NCI-H187 (cell line): ENCODE measurements at regions not wholly inside any gene's neighbourhood (a gene's known extent, or its start where the extent isn't known, plus 50 kb on each side); places are given as distances from the start of the nearest gene placed in this dataset.

Experiments
- DNase-seq, 2 experiments: peaks; one replicate each; lab custom pipeline; 2025; lab: John Stamatoyannopoulos, UW

- no peak for DNase-seq
These were observed 119.0 kb downstream of the SUCNR1 start for GRCh38 chr3:151992326-151993041.

DNA sequence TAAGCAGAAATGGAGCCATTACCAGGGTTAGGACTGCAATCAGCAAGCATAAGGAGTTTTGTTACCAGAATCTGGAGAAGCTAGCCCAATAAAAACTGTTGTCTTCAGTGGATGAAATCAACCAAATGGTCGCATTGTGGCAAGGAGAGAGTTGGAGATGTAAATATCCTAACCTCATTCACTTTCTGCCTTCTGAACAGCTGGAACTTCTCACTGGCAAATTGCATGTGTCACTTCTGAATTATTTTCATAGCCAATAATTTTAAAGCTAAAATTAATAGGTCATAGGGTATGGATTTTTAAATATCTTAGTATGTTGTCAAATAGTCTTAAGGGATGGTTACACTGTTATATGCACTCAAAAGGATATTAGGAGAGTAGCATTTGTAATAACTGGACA is 121.6 kb downstream of the SUCNR1 start:
- no peak for DNase-seq

- DNase-seq, result no peak
These were observed 125.3 kb downstream of the SUCNR1 start for GRCh38 chr3:151998744-151999143.

GRCh38 chr3:151999936-152000335 is 126.5 kb downstream of the SUCNR1 start:
- no peak for DNase-seq

GRCh38 chr3:152011812-152012735 is 138.6 kb downstream of the SUCNR1 start:
- no peak for DNase-seq

DNA sequence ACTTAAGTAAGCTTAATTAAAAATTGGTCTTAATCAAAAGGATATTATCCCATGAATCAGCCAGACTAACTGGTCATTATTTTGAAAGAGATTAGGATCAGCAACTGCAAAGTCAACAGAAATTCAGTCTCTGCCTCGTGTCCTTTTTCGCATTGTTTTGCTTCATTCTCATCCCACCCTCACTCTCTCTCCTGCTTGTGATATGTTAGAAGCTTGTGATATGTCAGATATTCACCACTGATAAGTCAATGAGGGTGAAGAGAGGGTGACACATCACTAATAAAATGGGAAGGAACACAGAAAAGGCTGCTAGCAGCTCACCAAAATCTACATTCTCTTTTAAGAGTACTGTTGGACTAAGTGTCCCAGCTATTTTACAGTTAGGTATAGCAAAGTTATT is 146.1 kb downstream of the SUCNR1 start:
- DNase-seq, result no peak

DNA sequence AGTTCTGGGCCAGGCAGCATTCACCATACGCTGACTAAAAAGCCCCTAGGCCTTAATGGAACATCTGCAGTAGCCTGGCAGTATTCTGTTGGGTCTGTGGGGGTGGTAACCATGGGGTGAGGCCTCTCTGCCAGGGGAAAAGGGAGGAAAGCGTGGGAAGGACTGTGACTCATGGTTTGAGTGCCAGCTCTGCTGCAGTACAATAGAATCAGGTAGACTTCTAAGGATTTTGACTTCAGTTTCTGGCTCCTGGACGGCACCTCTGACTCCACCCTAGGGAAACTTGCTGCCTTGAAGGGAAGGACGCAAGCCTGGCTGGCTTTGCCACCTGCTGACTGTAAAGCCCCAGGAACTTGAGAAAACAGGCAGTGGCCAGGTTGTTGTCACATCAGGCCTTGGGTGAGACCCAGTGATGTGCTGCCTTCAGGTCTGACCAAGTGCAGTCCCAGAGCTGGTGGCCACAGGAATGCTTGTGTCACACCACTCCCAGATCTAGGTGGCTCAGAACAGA is 148.6 kb downstream of the SUCNR1 start:
- DNase-seq, result no peak

DNA sequence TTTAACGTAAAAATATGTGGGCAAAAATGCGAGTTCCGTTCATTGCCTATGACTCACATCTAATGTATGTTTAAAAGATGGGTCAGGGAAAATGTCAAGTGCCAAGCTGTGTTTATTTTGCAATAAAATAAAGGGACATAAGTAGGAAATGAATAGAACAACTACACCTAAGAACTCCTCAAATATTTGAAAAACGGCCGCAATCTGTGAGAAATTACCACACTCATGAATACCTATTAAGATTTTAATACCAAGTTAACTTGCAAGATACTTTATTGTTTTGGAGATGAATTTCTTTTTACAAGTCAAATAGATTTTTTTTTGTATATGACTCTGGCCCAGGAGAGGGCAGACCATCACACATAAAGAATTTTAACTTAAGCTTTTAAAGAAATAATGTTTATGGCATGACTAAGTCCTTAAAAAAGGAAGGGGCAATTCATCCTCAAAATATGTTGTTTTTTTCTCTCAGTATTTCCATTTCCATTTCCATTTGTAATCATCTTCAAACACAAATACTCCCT is 152.7 kb downstream of the SUCNR1 start:
- no peak for DNase-seq

DNA sequence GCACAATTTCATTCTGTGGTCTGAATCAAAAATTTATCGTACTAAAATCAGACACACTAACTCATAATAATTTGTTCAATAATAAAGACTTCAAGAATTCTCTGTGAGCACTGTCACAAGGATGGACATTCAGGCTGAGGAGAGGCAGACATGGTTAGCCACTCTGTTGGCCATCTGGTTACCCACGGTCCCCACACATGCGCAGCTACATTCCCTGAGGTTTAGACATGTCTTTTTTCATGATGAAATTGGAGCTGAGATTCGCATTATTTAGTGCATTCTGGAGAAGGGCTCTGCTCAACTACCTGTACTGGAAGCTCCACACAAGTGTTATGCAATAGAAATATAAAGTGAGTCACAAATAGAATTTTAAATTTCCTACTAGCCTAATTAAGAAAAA is 156.9 kb downstream of the SUCNR1 start:
- no peak for DNase-seq

- DNase-seq, result no peak
These were observed 157.9 kb downstream of the SUCNR1 start for GRCh38 chr3:152031321-152031720.

GRCh38 chr3:152037297-152037696 is 163.9 kb downstream of the SUCNR1 start:
- no peak for DNase-seq

DNA sequence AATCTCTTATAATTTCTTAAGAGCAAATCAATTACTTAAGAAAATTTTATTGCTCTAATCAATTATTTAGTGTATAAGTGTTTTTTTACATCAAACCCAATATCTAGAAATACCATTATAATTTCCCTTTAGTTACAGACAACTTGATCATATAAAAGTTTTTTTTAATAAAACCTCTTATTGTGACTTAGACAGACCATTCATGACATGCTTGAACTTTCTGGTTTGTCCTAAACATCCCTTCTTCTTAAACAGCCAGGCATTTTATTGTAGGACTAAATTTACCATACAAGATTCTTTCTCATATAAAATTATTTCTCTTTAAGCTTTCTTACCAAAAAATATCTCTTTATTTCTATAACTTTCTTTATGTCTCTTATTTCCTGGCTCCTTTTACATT is 164.5 kb downstream of the SUCNR1 start:
- DNase-seq, result no peak

GRCh38 chr3:152038490-152038889 is 165.0 kb downstream of the SUCNR1 start:
- DNase-seq, result no peak

- DNase-seq, result no peak
These were observed 166.4 kb downstream of the SUCNR1 start for GRCh38 chr3:152039887-152040286.

GRCh38 chr3:152040319-152040718 is 166.9 kb downstream of the SUCNR1 start:
- DNase-seq, result no peak

- DNase-seq, result no peak
These were observed 170.2 kb downstream of the SUCNR1 start for GRCh38 chr3:152043620-152044019.

DNA sequence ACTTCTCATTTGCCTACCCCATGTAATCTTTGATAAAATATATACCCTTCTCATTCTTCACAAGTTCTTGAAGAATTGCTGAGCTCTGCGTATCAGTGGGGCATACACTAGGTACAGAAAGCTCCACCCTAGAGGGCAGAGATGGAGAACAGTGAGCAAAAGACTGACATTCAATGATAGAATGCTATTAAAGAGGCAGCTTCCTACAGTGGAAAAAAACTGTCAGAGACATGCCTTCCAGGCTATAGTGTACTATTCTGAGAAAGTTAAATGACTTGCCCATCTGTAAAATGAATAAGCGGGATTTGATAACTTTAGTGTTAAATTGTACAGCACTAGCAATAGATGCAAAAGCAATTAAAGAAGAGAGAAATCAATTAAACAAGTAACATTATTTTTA is 172.8 kb downstream of the SUCNR1 start:
- no peak for DNase-seq

- DNase-seq, result no peak
These were observed 174.0 kb downstream of the SUCNR1 start for GRCh38 chr3:152047465-152047864.

- no peak for DNase-seq
These were observed 175.4 kb downstream of the SUCNR1 start for GRCh38 chr3:152048831-152049230.

- DNase-seq, result no peak
These were observed 177.5 kb downstream of the SUCNR1 start for GRCh38 chr3:152050903-152051302.

DNA sequence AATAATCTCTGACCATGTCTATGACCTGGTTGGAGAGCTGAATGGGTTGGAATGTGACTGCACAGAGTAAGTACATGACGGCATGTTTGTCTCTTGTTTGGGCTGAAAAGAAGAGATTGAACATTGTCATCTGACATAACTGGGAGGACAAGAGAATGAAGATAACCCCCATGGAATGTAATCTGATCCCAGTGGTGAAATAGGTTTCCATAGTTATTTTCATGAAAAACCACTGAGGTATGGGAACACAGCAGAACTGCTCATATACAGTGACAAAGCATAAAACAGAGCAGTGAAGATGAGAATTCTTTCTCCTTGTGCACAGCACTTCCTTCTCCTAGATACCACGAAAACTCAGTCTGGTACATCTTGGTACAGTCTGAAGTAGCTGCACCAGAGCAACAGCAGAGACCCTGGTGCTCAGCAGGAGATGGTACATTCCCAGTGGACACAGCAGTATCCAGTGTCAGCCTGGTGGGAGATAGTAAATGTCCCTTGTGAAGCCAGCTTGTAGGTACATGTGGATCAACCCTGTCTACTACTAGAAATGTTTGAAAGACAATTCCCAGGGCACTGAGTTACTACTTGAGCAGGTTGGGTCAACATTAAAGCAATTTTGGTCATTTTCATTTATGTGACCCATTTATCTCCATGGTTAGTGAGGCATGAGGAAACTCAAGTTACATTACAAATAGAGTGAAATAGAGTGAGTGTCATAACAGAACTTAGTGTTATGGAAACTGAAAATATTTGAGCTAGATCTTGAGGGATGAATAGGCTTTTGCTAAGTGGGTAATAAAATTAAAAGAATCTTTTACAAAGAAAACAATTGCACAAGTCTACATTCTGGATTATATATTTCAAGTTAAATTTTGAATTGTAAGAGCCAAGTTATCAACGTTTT is 178.3 kb downstream of the SUCNR1 start:
- no peak for DNase-seq

DNA sequence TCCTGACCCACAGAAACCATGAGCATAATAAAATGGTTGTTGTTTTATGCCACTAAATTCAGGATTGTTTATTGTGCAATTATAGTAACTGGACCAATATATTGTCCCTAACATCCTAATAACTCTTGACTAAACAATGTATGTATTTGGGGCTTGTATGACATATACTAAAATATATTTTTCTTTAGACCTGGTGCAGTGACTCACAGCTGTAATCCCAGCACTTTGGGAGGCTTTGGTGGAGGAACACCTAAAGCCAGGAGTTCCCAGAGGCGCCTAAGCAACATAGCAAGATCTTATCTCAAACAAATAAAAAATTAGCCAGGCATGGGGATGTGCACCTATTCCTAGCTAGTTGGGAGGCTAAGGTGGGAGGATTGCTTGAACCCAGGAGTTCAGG is 180.4 kb downstream of the SUCNR1 start:
- no peak for DNase-seq
